ENCODE measurements at regions not wholly inside any gene's neighbourhood (a gene's known extent, or its start where the extent isn't known, plus 50 kb on each side); places are given as distances from the start of the nearest gene placed in this dataset.

GRCh38 chr6:80445751-80446150 is 339.3 kb downstream of the BCKDHB start:
- TF ChIP-seq EP300 (IDR thresholded peaks at IDR 0.05; ENCODE audit: borderline replicate concordance in 1 of 2, low read depth in 1 of 2, low read length in 1 of 2) (no peak), CTCF (IDR thresholded peaks at IDR 0.05) (no peak), RFX5 (IDR thresholded peaks at IDR 0.05; ENCODE audit: low read length) (no peak)
- TF ChIP-seq, protein P1, sequence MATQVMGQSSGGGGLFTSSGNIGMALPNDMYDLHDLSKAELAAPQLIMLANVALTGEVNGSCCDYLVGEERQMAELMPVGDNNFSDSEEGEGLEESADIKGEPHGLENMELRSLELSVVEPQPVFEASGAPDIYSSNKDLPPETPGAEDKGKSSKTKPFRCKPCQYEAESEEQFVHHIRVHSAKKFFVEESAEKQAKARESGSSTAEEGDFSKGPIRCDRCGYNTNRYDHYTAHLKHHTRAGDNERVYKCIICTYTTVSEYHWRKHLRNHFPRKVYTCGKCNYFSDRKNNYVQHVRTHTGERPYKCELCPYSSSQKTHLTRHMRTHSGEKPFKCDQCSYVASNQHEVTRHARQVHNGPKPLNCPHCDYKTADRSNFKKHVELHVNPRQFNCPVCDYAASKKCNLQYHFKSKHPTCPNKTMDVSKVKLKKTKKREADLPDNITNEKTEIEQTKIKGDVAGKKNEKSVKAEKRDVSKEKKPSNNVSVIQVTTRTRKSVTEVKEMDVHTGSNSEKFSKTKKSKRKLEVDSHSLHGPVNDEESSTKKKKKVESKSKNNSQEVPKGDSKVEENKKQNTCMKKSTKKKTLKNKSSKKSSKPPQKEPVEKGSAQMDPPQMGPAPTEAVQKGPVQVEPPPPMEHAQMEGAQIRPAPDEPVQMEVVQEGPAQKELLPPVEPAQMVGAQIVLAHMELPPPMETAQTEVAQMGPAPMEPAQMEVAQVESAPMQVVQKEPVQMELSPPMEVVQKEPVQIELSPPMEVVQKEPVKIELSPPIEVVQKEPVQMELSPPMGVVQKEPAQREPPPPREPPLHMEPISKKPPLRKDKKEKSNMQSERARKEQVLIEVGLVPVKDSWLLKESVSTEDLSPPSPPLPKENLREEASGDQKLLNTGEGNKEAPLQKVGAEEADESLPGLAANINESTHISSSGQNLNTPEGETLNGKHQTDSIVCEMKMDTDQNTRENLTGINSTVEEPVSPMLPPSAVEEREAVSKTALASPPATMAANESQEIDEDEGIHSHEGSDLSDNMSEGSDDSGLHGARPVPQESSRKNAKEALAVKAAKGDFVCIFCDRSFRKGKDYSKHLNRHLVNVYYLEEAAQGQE (IDR thresholded peaks at IDR 0.05; ENCODE audit: low read depth, low read length), result no peak
